Fibroblast of skin of abdomen (primary cell): ENCODE measurements at regions not wholly inside any gene's neighbourhood (a gene's known extent, or its start where the extent isn't known, plus 50 kb on each side); places are given as distances from the start of the nearest gene placed in this dataset.
A peak's percentile ranks its signal among the peaks of the same experiment; 100 is the strongest.

Experiments
- DNase-seq: peaks from one replicate; pipeline ENCODE4 v3.0.0-alpha.2; 2013

- DNase-seq, result no peak
These were observed 934.5 kb upstream of the INTU start for GRCh38 chr4:126698224-126698623.

GRCh38 chr4:126701756-126702155, 931.0 kb upstream of the INTU start:
- peak; percentile 77 for DNase-seq

GRCh38 chr4:126702747-126703146, 930.0 kb upstream of the INTU start:
- DNase-seq, result no peak

GRCh38 chr4:126705266-126705665, 927.5 kb upstream of the INTU start:
- DNase-seq, result peak; percentile 75

- no peak for DNase-seq
These were observed 924.0 kb upstream of the INTU start for GRCh38 chr4:126708716-126709115.

GRCh38 chr4:126710935-126711334, 921.8 kb upstream of the INTU start:
- DNase-seq, result no peak

- no peak for DNase-seq
These were observed 917.7 kb upstream of the INTU start for GRCh38 chr4:126715067-126715466.

- DNase-seq, result no peak
These were observed 917.1 kb upstream of the INTU start for GRCh38 chr4:126715681-126716080.

- peak; percentile 49 for DNase-seq
These were observed 914.6 kb upstream of the INTU start for GRCh38 chr4:126718136-126718535.

- DNase-seq, result no peak
These were observed 912.9 kb upstream of the INTU start for GRCh38 chr4:126719852-126720251.

GRCh38 chr4:126725906-126726305, 906.9 kb upstream of the INTU start:
- no peak for DNase-seq

GRCh38 chr4:126727461-126727860, 905.3 kb upstream of the INTU start:
- peak; percentile 69 for DNase-seq

- no peak for DNase-seq
These were observed 901.7 kb upstream of the INTU start for GRCh38 chr4:126731062-126731461.

- no peak for DNase-seq
These were observed 899.5 kb upstream of the INTU start for GRCh38 chr4:126733301-126733700.

GRCh38 chr4:126734465-126734864, 898.3 kb upstream of the INTU start:
- no peak for DNase-seq

GRCh38 chr4:126735294-126736132, 897.2 kb upstream of the INTU start:
- DNase-seq, result no peak

- no peak for DNase-seq
These were observed 896.6 kb upstream of the INTU start for GRCh38 chr4:126736133-126736518.

- DNase-seq, result no peak
These were observed 894.7 kb upstream of the INTU start for GRCh38 chr4:126737899-126738526.

- no peak for DNase-seq
These were observed 894.2 kb upstream of the INTU start for GRCh38 chr4:126738527-126738923.

- DNase-seq, result no peak
These were observed 893.8 kb upstream of the INTU start for GRCh38 chr4:126738926-126739325.

- DNase-seq, result no peak
These were observed 892.1 kb upstream of the INTU start for GRCh38 chr4:126740687-126741086.

GRCh38 chr4:126742048-126742447, 890.7 kb upstream of the INTU start:
- DNase-seq, result no peak

- no peak for DNase-seq
These were observed 889.9 kb upstream of the INTU start for GRCh38 chr4:126742885-126743284.

- DNase-seq, result peak; percentile 58
These were observed 884.0 kb upstream of the INTU start for GRCh38 chr4:126748736-126749135.
